Forelimb muscle (tissue), 1 donor: ENCODE measurements at regions not wholly inside any gene's neighbourhood (a gene's known extent, or its start where the extent isn't known, plus 50 kb on each side); places are given as distances from the start of the nearest gene placed in this dataset.
"Not testable (repeated sequence)": the region's sequence is repeated elsewhere in the genome, so short reads cannot be mapped to it uniquely, and the experiment has no call there.

Experiments
- DNase-seq: peaks from one replicate; pipeline ENCODE4 v3.0.0-alpha.2; 2013; ENCODE audit warnings: low read depth

- no peak for DNase-seq
Observed at GRCh38 chr5:124962111-124962510, 215.7 kb upstream of the ZNF608 start.

- DNase-seq = no peak
Observed at GRCh38 chr5:124962735-124963134, 216.3 kb upstream of the ZNF608 start.

GRCh38 chr5:124963236-124963919, 216.9 kb upstream of the ZNF608 start:
- DNase-seq = no peak

GRCh38 chr5:124966741-124967140, 220.3 kb upstream of the ZNF608 start:
- DNase-seq = not testable (repeated sequence)

GRCh38 chr5:124970381-124970780, 223.9 kb upstream of the ZNF608 start:
- not testable (repeated sequence) for DNase-seq

GRCh38 chr5:124972703-124973102, 226.3 kb upstream of the ZNF608 start:
- no peak for DNase-seq

- DNase-seq = no peak
Observed at GRCh38 chr5:124973661-124974060, 227.2 kb upstream of the ZNF608 start.

GRCh38 chr5:124976086-124976485, 229.6 kb upstream of the ZNF608 start:
- DNase-seq = no peak

GRCh38 chr5:124979251-124979650, 232.8 kb upstream of the ZNF608 start:
- peak; percentile 29 for DNase-seq

GRCh38 chr5:124980163-124980941, 233.9 kb upstream of the ZNF608 start:
- DNase-seq = no peak

- DNase-seq = no peak
Observed at GRCh38 chr5:124981901-124982300, 235.5 kb upstream of the ZNF608 start.

- no peak for DNase-seq
Observed at GRCh38 chr5:124986170-124986569, 239.7 kb upstream of the ZNF608 start.

GRCh38 chr5:124986667-124987066, 240.2 kb upstream of the ZNF608 start:
- no peak for DNase-seq

GRCh38 chr5:124987786-124988185, 241.3 kb upstream of the ZNF608 start:
- not testable (repeated sequence) for DNase-seq

- no peak for DNase-seq
Observed at GRCh38 chr5:124990723-124991122, 244.3 kb upstream of the ZNF608 start.

GRCh38 chr5:124995421-124995820, 249.0 kb upstream of the ZNF608 start:
- DNase-seq = no peak

GRCh38 chr5:124996023-124996763, 249.8 kb upstream of the ZNF608 start:
- DNase-seq = no peak

GRCh38 chr5:124996764-124997077, 250.3 kb upstream of the ZNF608 start:
- DNase-seq = no peak

GRCh38 chr5:124997186-124997893, 250.9 kb upstream of the ZNF608 start:
- no peak for DNase-seq

- no peak for DNase-seq
Observed at GRCh38 chr5:124998520-124998919, 252.1 kb upstream of the ZNF608 start.

- DNase-seq = no peak
Observed at GRCh38 chr5:125002727-125003598, 256.5 kb upstream of the ZNF608 start.
